Endothelial cell of umbilical vein (primary cell): ENCODE measurements at regions not wholly inside any gene's neighbourhood (a gene's known extent, or its start where the extent isn't known, plus 50 kb on each side); places are given as distances from the start of the nearest gene placed in this dataset.

Source experiments
- BruUV-seq: library from RNA; stranded (reverse); fragments of 400-500 nt; replicated peaks from 2 replicates; lab custom pipeline; 2021; lab: Mats Ljungman, UMichigan
- CTCF ChIA-PET: fragments of 300-600, 350-600 bp; sonication (Branson Sonifier 250); formaldehyde crosslinking; loops from one replicate; lab custom pipeline; 2021; ENCODE audit warnings: antibody characterized with exemption, inconsistent platforms; lab: Charles Lee
- POLR2A ChIA-PET: fragments of 300-600, 350-600 bp; sonication (Branson Sonifier 250); formaldehyde crosslinking; loops from one replicate; lab custom pipeline; 2021; ENCODE audit warnings: antibody characterized with exemption, inconsistent platforms; lab: Charles Lee
- DNase-seq: peaks from one replicate; pipeline ENCODE4 v3.0.0-alpha.2; 2011; ENCODE audit warnings: low read depth, low spot score
- FAIRE-seq: peaks from 2 replicates; lab custom pipeline; 2011; peaks lifted over from hg19 to GRCh38; lab: Jason Lieb, UNC
- H2AFZ ChIP-seq: 2 replicates; pipeline ENCODE4 v1.6.0; 2012; ENCODE audit warnings: low read depth, low read length, control low read depth, inconsistent platforms
- H3K27ac ChIP-seq: 2 replicates; pipeline ENCODE4 v1.5.1; 2011; ENCODE audit warnings: low read depth, mild to moderate bottlenecking, control low read depth, low read length, moderate library complexity; ENCODE audit not compliant: insufficient read depth
- H3K27me3 ChIP-seq, 2 experiments: 2 replicates each; pipeline versions ENCODE4 v1.6.0 to v1.6.1; 2011; ENCODE audit warnings: low read length in 2 of 2, mixed read lengths in 1 of 2; ENCODE audit not compliant: control insufficient read depth in 2 of 2, insufficient read depth in 2 of 2
- H3K36me3 ChIP-seq, 2 experiments: 2 replicates in 1 of 2; 3 replicates in 1 of 2; pipeline ENCODE4 v1.5.1; 2011; ENCODE audit warnings: low read length in 2 of 2, mild to moderate bottlenecking in 1 of 2, moderate library complexity in 1 of 2; ENCODE audit not compliant: control insufficient read depth in 2 of 2, insufficient read depth in 2 of 2; ENCODE audit errors: extremely low read depth in 1 of 2
- H3K4me1 ChIP-seq: 3 replicates; pipeline ENCODE4 v1.5.1; 2011; ENCODE audit warnings: mild to moderate bottlenecking, low read length; ENCODE audit not compliant: control insufficient read depth, insufficient read depth; ENCODE audit errors: extremely low read depth
- H3K4me2 ChIP-seq: 2 replicates; pipeline ENCODE4 v1.6.1; 2011; ENCODE audit warnings: low read length, control low read depth, mixed read lengths; ENCODE audit not compliant: insufficient read depth
- H3K4me3 ChIP-seq, 3 experiments: fragments of 200-600 bp in 1 of 3; sonication (generic), shearing (Covaris generic) in 1 of 3; replicated peaks in 1 of 3; 2 replicates each; pipeline ENCODE4 v1.5.1; 2011 to 2016; ENCODE audit warnings: control low read depth in 3 of 3, low read length in 3 of 3, mild to moderate bottlenecking in 2 of 3, inconsistent platforms in 1 of 3, low read depth in 1 of 3, moderate library complexity in 1 of 3; ENCODE audit not compliant: insufficient read depth in 1 of 3
- H3K79me2 ChIP-seq: 2 replicates; pipeline ENCODE4 v1.6.0; 2012; ENCODE audit warnings: low read length, inconsistent platforms; ENCODE audit not compliant: control insufficient read depth, insufficient read depth
- H3K9ac ChIP-seq: replicated peaks from 2 replicates; pipeline ENCODE3; 2011; ENCODE audit warnings: low read length, control low read depth; ENCODE audit not compliant: insufficient read depth; ENCODE audit errors: extremely low read depth
- H3K9me1 ChIP-seq: replicated peaks from 3 replicates; pipeline ENCODE4 v1.6.0; 2011; ENCODE audit warnings: mild to moderate bottlenecking, low read length; ENCODE audit not compliant: control insufficient read depth, insufficient read depth; ENCODE audit errors: extremely low read depth
- H3K9me3 ChIP-seq: replicated peaks from 2 replicates; pipeline ENCODE4 v1.5.1; 2012; ENCODE audit warnings: low read length, inconsistent platforms; ENCODE audit not compliant: control insufficient read depth, insufficient read depth
- H4K20me1 ChIP-seq: replicated peaks from 2 replicates; pipeline ENCODE3; 2011; ENCODE audit warnings: mild to moderate bottlenecking, low read length; ENCODE audit not compliant: control insufficient read depth, insufficient read depth; ENCODE audit errors: extremely low read depth
- EZH2 ChIP-seq: IDR thresholded peaks from 2 replicates; pipeline ENCODE4 v1.6.1; 2012; ENCODE audit warnings: borderline replicate concordance, low read depth, mild to moderate bottlenecking, moderate library complexity, low read length, inconsistent platforms; ENCODE audit not compliant: severe bottlenecking
- FOS ChIP-seq: IDR thresholded peaks from 2 replicates; pipeline ENCODE4 v1.6.1; 2011; ENCODE audit warnings: mild to moderate bottlenecking, low read length, moderate library complexity, borderline replicate concordance; ENCODE audit not compliant: insufficient read depth
- GATA2 ChIP-seq: IDR thresholded peaks from 2 replicates; pipeline ENCODE4 v1.7.0; 2011; ENCODE audit warnings: low read depth, mild to moderate bottlenecking, moderate library complexity, mixed read lengths, low read length; ENCODE audit not compliant: insufficient read length, insufficient read depth
- JUN ChIP-seq: IDR thresholded peaks from 2 replicates; pipeline ENCODE4 v1.6.1; 2011; ENCODE audit warnings: borderline replicate concordance, low read depth; ENCODE audit not compliant: insufficient read length, insufficient read depth
- MYC ChIP-seq: IDR thresholded peaks from one replicate; pipeline ENCODE4 v1.6.1; 2011; ENCODE audit warnings: mild to moderate bottlenecking, low read depth, low read length
- POLR2A ChIP-seq: IDR thresholded peaks from 2 replicates; pipeline ENCODE4 v1.6.1; 2012; ENCODE audit warnings: low read depth, mild to moderate bottlenecking, control low read depth, low read length
- POLR2AphosphoS5 ChIP-seq: IDR thresholded peaks from 2 replicates; pipeline ENCODE4 v1.6.1; 2012; ENCODE audit warnings: low read depth, mild to moderate bottlenecking, control low read depth, low read length, moderate library complexity; ENCODE audit not compliant: insufficient read depth
- dilution Hi-C: fragments of 300-500 bp; cut with MboI; formaldehyde crosslinking; loops from one replicate; pipeline ENCODE4 v1.15.0; 2019; ENCODE audit warnings: low sequenced_read_pairs; ENCODE audit not compliant: extremely low pct_ligation_motif_present
- intact Hi-C: fragments of 100-400 bp; cut with micrococcal nuclease; formaldehyde crosslinking; loops from one replicate; pipeline ENCODE4 v1.10.0; 2022
- TF ChIP-seq, protein P1 (sequence below): IDR thresholded peaks from 2 replicates; pipeline ENCODE4 v1.6.1; 2011; ENCODE audit not compliant: insufficient read depth, insufficient read length
- TF ChIP-seq, protein P2 (sequence below), 2 donors: IDR thresholded peaks; 1 replicate in 1 of 2; 2 replicates in 1 of 2; pipeline ENCODE4 v1.5.1; 2011; ENCODE audit warnings: low read length in 2 of 2, mild to moderate bottlenecking in 2 of 2, moderate library complexity in 2 of 2, control low read depth in 1 of 2, inconsistent platforms in 1 of 2, low read depth in 1 of 2; ENCODE audit not compliant: insufficient read depth in 1 of 2; ENCODE audit errors: extremely low read depth in 1 of 2

DNA sequence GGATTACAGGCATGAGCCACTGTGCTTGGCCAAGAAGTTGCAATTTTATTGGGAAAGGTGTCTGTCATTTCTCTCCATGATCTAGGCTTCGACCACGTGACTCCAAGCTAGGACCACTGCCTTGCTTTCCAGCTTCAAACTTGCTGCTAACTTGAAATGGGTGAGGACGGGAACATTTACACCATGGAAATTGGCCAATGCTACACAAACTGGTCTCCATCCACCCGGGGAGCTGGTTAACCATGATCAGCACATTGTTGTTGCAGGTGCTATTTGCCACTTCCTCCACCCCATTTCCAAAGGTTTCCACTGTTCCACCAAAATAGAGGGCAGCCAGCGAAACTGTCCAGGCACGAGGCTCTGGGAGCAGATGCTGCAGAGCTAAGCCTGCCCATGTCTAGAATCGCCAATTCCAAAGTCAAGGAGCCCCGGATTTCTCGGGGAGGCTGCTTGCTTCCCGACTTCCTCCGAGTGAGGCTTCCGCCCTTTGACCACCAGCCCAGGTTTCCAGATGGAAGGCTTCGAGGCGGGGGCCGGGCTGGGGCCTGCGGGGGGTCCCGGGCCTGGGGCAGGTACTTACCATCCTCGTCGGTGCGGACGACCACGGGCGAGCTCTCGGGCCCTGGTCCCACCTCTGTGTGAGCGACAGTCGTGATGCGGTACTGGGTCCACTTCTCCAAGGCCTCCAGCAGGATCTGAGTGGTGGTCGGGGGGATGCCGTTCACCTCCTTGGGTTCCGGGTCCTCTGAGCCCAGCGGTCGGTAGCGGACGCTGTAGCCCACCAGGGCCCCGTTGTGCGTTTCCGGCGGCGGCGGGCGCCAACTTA lies 109.7 kb downstream of the PTPRS start:
- no peaks in the 10 kb centered on the region for H3K36me3 ChIP-seq
- peaks cover 0 to 3% of the 10 kb centered on the region in 2 experiments for H3K27me3 ChIP-seq
- ChIA-PET POLR2A (no interaction called here), CTCF (interaction anchor here (0.6 kb wide), 1 partner anchor 85 kb away, joined by 3 read pairs; no protein-coding TSS in a partner anchor)
- no peaks in the 10 kb centered on the region for H4K20me1 ChIP-seq
- no peaks in the 10 kb centered on the region for H3K9me3 ChIP-seq
- intact Hi-C loops (no loop called here), dilution Hi-C loops (no loop called here)
- FAIRE-seq (no peak), DNase-seq (no peak)
- BruUV-seq, result no TSS peak
- TF ChIP-seq EZH2 (no peak), MYC (no peak), GATA2 (no peak), POLR2A (no peak)
- H3K4me2 ChIP-seq, result no peak overlapping the region
- H3K9ac ChIP-seq, result no peak overlapping the region
- H3K4me1 ChIP-seq, result no peaks in the 10 kb centered on the region
- no peaks in the 10 kb centered on the region for H3K79me2 ChIP-seq
- no peaks in the 10 kb centered on the region for H3K9me1 ChIP-seq
- no peak overlapping the region for H3K27ac ChIP-seq
- no peak overlapping the region for H3K4me3 ChIP-seq
- no peak overlapping the region for H2AFZ ChIP-seq

GRCh38 chr19:5229778-5230335 lies 110.8 kb downstream of the PTPRS start:
- Histone ChIP-seq H3K9me1 (no peaks in the 10 kb centered on the region), H3K27ac (no peak overlapping the region), H3K4me1 (no peaks in the 10 kb centered on the region), H4K20me1 (no peaks in the 10 kb centered on the region), H3K9me3 (no peaks in the 10 kb centered on the region), H3K4me3 (no peak overlapping the region), H3K79me2 (no peaks in the 10 kb centered on the region), H3K36me3 (no peaks in the 10 kb centered on the region), H3K9ac (no peak overlapping the region), H3K4me2 (no peak overlapping the region), H3K27me3 (peaks cover 0 to 3% of the 10 kb centered on the region in 2 experiments), H2AFZ (no peak overlapping the region)
- FAIRE-seq (no peak), DNase-seq (no peak)
- ChIA-PET CTCF (no interaction called here), POLR2A (no interaction called here)
- TF ChIP-seq MYC (no peak), JUN (no peak), FOS (no peak), GATA2 (no peak), POLR2AphosphoS5 (no peak), EZH2 (no peak), POLR2A (no peak)
- TF ChIP-seq, protein P1, sequence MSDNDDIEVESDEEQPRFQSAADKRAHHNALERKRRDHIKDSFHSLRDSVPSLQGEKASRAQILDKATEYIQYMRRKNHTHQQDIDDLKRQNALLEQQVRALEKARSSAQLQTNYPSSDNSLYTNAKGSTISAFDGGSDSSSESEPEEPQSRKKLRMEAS, result no peak
- TF ChIP-seq, protein P2, sequence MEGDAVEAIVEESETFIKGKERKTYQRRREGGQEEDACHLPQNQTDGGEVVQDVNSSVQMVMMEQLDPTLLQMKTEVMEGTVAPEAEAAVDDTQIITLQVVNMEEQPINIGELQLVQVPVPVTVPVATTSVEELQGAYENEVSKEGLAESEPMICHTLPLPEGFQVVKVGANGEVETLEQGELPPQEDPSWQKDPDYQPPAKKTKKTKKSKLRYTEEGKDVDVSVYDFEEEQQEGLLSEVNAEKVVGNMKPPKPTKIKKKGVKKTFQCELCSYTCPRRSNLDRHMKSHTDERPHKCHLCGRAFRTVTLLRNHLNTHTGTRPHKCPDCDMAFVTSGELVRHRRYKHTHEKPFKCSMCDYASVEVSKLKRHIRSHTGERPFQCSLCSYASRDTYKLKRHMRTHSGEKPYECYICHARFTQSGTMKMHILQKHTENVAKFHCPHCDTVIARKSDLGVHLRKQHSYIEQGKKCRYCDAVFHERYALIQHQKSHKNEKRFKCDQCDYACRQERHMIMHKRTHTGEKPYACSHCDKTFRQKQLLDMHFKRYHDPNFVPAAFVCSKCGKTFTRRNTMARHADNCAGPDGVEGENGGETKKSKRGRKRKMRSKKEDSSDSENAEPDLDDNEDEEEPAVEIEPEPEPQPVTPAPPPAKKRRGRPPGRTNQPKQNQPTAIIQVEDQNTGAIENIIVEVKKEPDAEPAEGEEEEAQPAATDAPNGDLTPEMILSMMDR (IDR thresholded peaks at IDR 0.05; ENCODE audit: extremely low read depth in 1 of 2, insufficient read depth in 1 of 2, low read depth in 1 of 2, low read length in 2 of 2), result no peak
- intact Hi-C loops, result no loop called here
- dilution Hi-C loops, result no loop called here
- no TSS peak for BruUV-seq
